Muscle of arm (tissue), 1 donor: ENCODE measurements at regions not wholly inside any gene's neighbourhood (a gene's known extent, or its start where the extent isn't known, plus 50 kb on each side); places are given as distances from the start of the nearest gene placed in this dataset.

Experiments used
- DNase-seq: peaks from one replicate; pipeline ENCODE4 v3.0.0-alpha.2; 2013

GRCh38 chr10:113441686-113442270 lies 111.1 kb upstream of the HABP2 start:
- DNase-seq = no peak

GRCh38 chr10:113442336-113442735 lies 110.5 kb upstream of the HABP2 start:
- no peak for DNase-seq

- no peak for DNase-seq
These were observed 109.5 kb upstream of the HABP2 start for GRCh38 chr10:113443141-113443925.

- no peak for DNase-seq
These were observed 108.0 kb upstream of the HABP2 start for GRCh38 chr10:113444766-113445365.

- DNase-seq = no peak
These were observed 107.1 kb upstream of the HABP2 start for GRCh38 chr10:113445736-113446135.

- no peak for DNase-seq
These were observed 106.1 kb upstream of the HABP2 start for GRCh38 chr10:113446739-113447138.

GRCh38 chr10:113447278-113447677 lies 105.6 kb upstream of the HABP2 start:
- no peak for DNase-seq

- no peak for DNase-seq
These were observed 103.7 kb upstream of the HABP2 start for GRCh38 chr10:113449006-113449695.

GRCh38 chr10:113450046-113450804 lies 102.6 kb upstream of the HABP2 start:
- DNase-seq = no peak

GRCh38 chr10:113450906-113451305 lies 101.9 kb upstream of the HABP2 start:
- DNase-seq = no peak

- DNase-seq = no peak
These were observed 100.6 kb upstream of the HABP2 start for GRCh38 chr10:113452146-113452845.

GRCh38 chr10:113453351-113453750 lies 99.5 kb upstream of the HABP2 start:
- DNase-seq = no peak

GRCh38 chr10:113454341-113455061 lies 98.4 kb upstream of the HABP2 start:
- peak; percentile 75 for DNase-seq

GRCh38 chr10:113455947-113456346 lies 96.9 kb upstream of the HABP2 start:
- DNase-seq = no peak

GRCh38 chr10:113456741-113457140 lies 96.1 kb upstream of the HABP2 start:
- DNase-seq = no peak

GRCh38 chr10:113457408-113457807 lies 95.4 kb upstream of the HABP2 start:
- DNase-seq = no peak

- DNase-seq = no peak
These were observed 94.4 kb upstream of the HABP2 start for GRCh38 chr10:113458451-113458850.

GRCh38 chr10:113458944-113459343 lies 93.9 kb upstream of the HABP2 start:
- DNase-seq = no peak

- no peak for DNase-seq
These were observed 93.1 kb upstream of the HABP2 start for GRCh38 chr10:113459626-113460280.

GRCh38 chr10:113463083-113463482 lies 89.8 kb upstream of the HABP2 start:
- no peak for DNase-seq
